KMS-11 (cell line): ENCODE measurements at regions not wholly inside any gene's neighbourhood (a gene's known extent, or its start where the extent isn't known, plus 50 kb on each side); places are given as distances from the start of the nearest gene placed in this dataset.

Experiments
- H2AFZ ChIP-seq: fragments of 200-600 bp; sonication (generic); 2 replicates; pipeline ENCODE4 v1.6.1; 2016; ENCODE audit warnings: antibody characterized with exemption, mixed run types, low read depth
- H3K27ac ChIP-seq: fragments of 200-600 bp; sonication (generic); 2 replicates; pipeline ENCODE4 v1.6.1; 2016; ENCODE audit warnings: mild to moderate bottlenecking, mixed run types
- H3K27me3 ChIP-seq: fragments of 200-600 bp; sonication (generic); 2 replicates; pipeline ENCODE4 v1.6.1; 2017; ENCODE audit warnings: mild to moderate bottlenecking, low read depth, mixed run types, moderate library complexity; ENCODE audit not compliant: insufficient read depth
- H3K36me3 ChIP-seq: fragments of 200-600 bp; sonication (generic); 2 replicates; pipeline ENCODE4 v1.6.1; 2017; ENCODE audit warnings: mild to moderate bottlenecking, mixed run types; ENCODE audit not compliant: insufficient read depth
- H3K4me1 ChIP-seq: fragments of 200-600 bp; sonication (generic); 2 replicates; pipeline ENCODE4 v1.6.1; 2016; ENCODE audit warnings: mild to moderate bottlenecking, low read depth, mixed run types; ENCODE audit not compliant: poor library complexity, severe bottlenecking
- H3K4me2 ChIP-seq: fragments of 200-600 bp; sonication (generic); 2 replicates; pipeline ENCODE4 v1.7.0; 2016; ENCODE audit warnings: mild to moderate bottlenecking, mixed run types
- H3K4me3 ChIP-seq: fragments of 200-600 bp; sonication (generic); IDR thresholded peaks from 2 replicates; pipeline ENCODE4 v1.6.1; 2017; ENCODE audit warnings: low read depth, low read length, mixed read lengths; ENCODE audit not compliant: insufficient read depth
- H3K79me2 ChIP-seq: fragments of 200-600 bp; sonication (generic); 2 replicates; pipeline ENCODE4 v1.6.1; 2016; ENCODE audit warnings: low read depth, mixed run types; ENCODE audit not compliant: insufficient read depth
- H3K9ac ChIP-seq: fragments of 200-600 bp; sonication (generic); 2 replicates; pipeline ENCODE4 v1.6.1; 2016; ENCODE audit warnings: mild to moderate bottlenecking, mixed run types
- H4K20me1 ChIP-seq: fragments of 200-600 bp; sonication (generic); 2 replicates; pipeline ENCODE4 v1.6.1; 2016; ENCODE audit warnings: mild to moderate bottlenecking, mixed run types; ENCODE audit not compliant: insufficient read depth
- TF ChIP-seq, protein P1 (sequence below): fragments of 200-600 bp; sonication (generic); conservative IDR thresholded peaks from 2 replicates; pipeline ENCODE4 v1.6.1; 2017; ENCODE audit warnings: low read depth, mild to moderate bottlenecking, antibody characterized with exemption, low read length, moderate library complexity, mixed read lengths

DNA sequence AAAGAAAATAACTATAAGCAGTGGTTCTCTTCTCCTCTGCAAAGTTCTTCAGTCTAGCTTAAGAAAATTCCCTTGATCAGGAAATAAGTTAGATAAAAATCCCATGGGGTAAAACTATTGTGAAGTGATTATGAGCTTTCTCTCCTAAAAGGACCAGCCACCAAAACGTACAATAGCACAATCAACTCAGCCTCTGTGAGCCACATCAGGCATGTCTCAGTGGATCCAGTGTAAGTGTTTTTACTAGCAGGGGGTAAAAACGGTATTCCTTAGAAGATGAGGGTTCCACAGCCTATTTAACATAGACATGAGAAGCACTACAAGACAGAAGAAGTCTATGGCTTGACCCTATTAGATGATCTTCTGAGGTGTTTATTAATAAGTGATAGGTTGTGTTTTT lies 503.2 kb downstream of the PIK3C3 start:
- H3K4me3 ChIP-seq, result no peak overlapping the region
- no peaks in the 10 kb centered on the region for H3K36me3 ChIP-seq
- no peak overlapping the region for H3K4me2 ChIP-seq
- no peaks in the 10 kb centered on the region for H3K27me3 ChIP-seq
- no peak overlapping the region for H3K9ac ChIP-seq
- H2AFZ ChIP-seq, result no peak overlapping the region
- H3K79me2 ChIP-seq, result no peaks in the 10 kb centered on the region
- H3K27ac ChIP-seq, result no peak overlapping the region
- TF ChIP-seq, protein P1, sequence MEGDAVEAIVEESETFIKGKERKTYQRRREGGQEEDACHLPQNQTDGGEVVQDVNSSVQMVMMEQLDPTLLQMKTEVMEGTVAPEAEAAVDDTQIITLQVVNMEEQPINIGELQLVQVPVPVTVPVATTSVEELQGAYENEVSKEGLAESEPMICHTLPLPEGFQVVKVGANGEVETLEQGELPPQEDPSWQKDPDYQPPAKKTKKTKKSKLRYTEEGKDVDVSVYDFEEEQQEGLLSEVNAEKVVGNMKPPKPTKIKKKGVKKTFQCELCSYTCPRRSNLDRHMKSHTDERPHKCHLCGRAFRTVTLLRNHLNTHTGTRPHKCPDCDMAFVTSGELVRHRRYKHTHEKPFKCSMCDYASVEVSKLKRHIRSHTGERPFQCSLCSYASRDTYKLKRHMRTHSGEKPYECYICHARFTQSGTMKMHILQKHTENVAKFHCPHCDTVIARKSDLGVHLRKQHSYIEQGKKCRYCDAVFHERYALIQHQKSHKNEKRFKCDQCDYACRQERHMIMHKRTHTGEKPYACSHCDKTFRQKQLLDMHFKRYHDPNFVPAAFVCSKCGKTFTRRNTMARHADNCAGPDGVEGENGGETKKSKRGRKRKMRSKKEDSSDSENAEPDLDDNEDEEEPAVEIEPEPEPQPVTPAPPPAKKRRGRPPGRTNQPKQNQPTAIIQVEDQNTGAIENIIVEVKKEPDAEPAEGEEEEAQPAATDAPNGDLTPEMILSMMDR, result no peak
- no peaks in the 10 kb centered on the region for H3K4me1 ChIP-seq
- H4K20me1 ChIP-seq, result no peaks in the 10 kb centered on the region

DNA sequence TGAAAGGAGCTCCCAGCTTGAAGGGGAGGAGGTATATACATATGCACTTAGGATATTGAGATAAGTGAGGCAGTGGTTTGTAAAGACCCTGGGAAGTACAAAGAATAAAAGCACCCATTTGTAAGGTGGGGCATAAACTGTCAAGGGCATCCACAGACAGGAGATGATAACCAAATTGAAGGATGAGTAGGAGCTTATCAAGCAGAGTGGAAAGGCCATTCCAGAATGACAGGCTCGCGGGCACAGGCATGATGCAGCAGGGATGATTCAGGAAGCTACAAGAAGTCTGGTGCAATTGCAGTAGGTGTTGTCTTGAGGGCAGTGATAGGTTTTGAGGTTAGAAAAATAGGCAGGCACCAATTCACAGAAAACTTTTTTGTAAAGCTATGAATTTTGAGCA lies 504.8 kb downstream of the PIK3C3 start:
- Histone ChIP-seq H3K4me1 (no peaks in the 10 kb centered on the region), H3K79me2 (no peaks in the 10 kb centered on the region), H3K36me3 (no peaks in the 10 kb centered on the region), H3K4me2 (no peak overlapping the region), H3K4me3 (no peak overlapping the region), H4K20me1 (no peaks in the 10 kb centered on the region), H3K27me3 (no peaks in the 10 kb centered on the region), H2AFZ (no peak overlapping the region), H3K27ac (no peak overlapping the region), H3K9ac (no peak overlapping the region)
- TF ChIP-seq, protein P1, result no peak

DNA sequence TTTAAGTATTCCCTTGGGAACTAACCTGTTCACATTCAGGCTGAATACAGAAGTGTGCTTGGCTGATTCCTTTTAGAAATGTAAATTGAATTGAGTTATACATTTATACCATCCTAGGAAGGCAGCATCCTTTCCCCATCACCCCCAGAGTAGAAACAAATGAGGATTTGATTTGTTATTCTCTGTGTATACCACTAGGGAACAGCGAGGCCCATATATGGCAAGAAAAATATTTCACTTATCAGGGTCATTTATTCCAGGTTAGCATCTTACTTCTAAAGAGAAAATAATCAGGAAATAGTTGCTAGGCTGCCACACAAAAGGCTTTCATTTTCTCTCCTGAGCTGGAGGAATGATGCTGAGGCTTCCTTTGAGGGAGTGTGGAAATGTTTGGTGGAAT lies 516.9 kb downstream of the PIK3C3 start:
- TF ChIP-seq, protein P1, result no peak

DNA sequence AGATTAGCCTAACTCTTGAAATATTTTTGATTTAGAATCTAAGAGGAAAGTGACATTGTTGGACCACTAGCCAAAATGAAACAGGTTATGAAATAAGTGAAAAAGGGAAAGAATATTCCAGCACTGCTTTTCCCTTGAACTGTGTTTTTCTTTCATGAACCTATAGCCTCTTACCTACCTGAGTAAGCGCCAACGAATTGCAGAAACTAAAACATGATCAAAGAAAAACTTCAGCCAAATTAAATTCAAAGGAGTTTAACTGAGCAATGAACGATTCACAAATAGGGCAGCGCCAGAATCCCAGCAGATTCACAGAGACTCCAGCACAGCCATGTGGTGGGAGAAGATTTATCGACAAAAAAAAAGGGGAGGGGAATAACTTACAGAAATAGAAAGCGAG lies 518.6 kb downstream of the PIK3C3 start:
- Histone ChIP-seq H3K4me1 (no peaks in the 10 kb centered on the region), H3K4me3 (no peak overlapping the region), H3K79me2 (no peaks in the 10 kb centered on the region), H3K9ac (no peak overlapping the region), H3K27ac (no peak overlapping the region), H3K4me2 (no peak overlapping the region), H4K20me1 (no peaks in the 10 kb centered on the region), H3K27me3 (no peaks in the 10 kb centered on the region), H3K36me3 (no peaks in the 10 kb centered on the region), H2AFZ (no peak overlapping the region)
- TF ChIP-seq, protein P1, result no peak

More for the DNA sequence above, 516.9 kb downstream of the PIK3C3 start:
- H3K79me2 ChIP-seq, result no peaks in the 10 kb centered on the region
- no peaks in the 10 kb centered on the region for H4K20me1 ChIP-seq
- no peaks in the 10 kb centered on the region for H3K4me1 ChIP-seq
- no peak overlapping the region for H3K27ac ChIP-seq
- no peaks in the 10 kb centered on the region for H3K27me3 ChIP-seq
- H3K4me3 ChIP-seq, result no peak overlapping the region
- no peak overlapping the region for H3K4me2 ChIP-seq
- no peak overlapping the region for H2AFZ ChIP-seq
- H3K36me3 ChIP-seq, result no peaks in the 10 kb centered on the region
- no peak overlapping the region for H3K9ac ChIP-seq

- no peaks in the 10 kb centered on the region for H3K4me1 ChIP-seq
These were observed 519.5 kb downstream of the PIK3C3 start for GRCh38 chr18:42474577-42474976.

More at GRCh38 chr18:42474577-42474976, 519.5 kb downstream of the PIK3C3 start:
- Histone ChIP-seq H4K20me1 (no peaks in the 10 kb centered on the region), H3K79me2 (no peaks in the 10 kb centered on the region), H3K4me3 (no peak overlapping the region), H3K4me2 (no peak overlapping the region), H3K27me3 (no peaks in the 10 kb centered on the region), H3K27ac (no peak overlapping the region), H3K9ac (no peak overlapping the region), H2AFZ (no peak overlapping the region), H3K36me3 (no peaks in the 10 kb centered on the region)
- TF ChIP-seq, protein P1, result no peak
